ENCODE measurements at regions not wholly inside any gene's neighbourhood (a gene's known extent, or its start where the extent isn't known, plus 50 kb on each side); places are given as distances from the start of the nearest gene placed in this dataset. TPM values are rescaled to one million over a fixed set of nuclear protein-coding genes. Genes with fewer than 3 reads are reported as not detected.

GRCh38 chr15:25493823-25494526 is 55.2 kb upstream of the UBE3A start:
- peaks cover 7 to 30% (median 20%) of the 10 kb centered on the region in 7 donors for H3K9me3 Mint-ChIP-seq
- Histone ChIP-seq H3K9me3 (replicated peaks in 1 of 2; ENCODE audit: control insufficient read depth in 1 of 2, insufficient read depth in 1 of 2, low read length in 2 of 2) (peaks cover 13 to 31% of the 10 kb centered on the region in 2 donors), H3K4me2 (replicated peaks; ENCODE audit: extremely low read depth, low read length, poor library complexity, severe bottlenecking) (no peak overlapping the region), H2AFZ (ENCODE audit: insufficient read depth, low read depth, low read length, poor library complexity, severe bottlenecking) (no peak overlapping the region), H3K36me3 (replicated peaks in 1 of 2; ENCODE audit: control insufficient read depth in 1 of 2, insufficient read depth in 2 of 2, low read length in 2 of 2) (no peaks in the 10 kb centered on the region), H3K27me3 (ENCODE audit: control insufficient read depth in 2 of 2, insufficient read depth in 2 of 2, low read length in 2 of 2) (no peaks in the 10 kb centered on the region), H4K20me1 (ENCODE audit: insufficient read depth, low read length) (no peaks in the 10 kb centered on the region), H3K27ac (ENCODE audit: low read depth in 1 of 2, low read length in 2 of 2) (no peak overlapping the region), H3K79me2 (ENCODE audit: insufficient read depth, low read length) (no peaks in the 10 kb centered on the region), H3K9ac (ENCODE audit: insufficient read depth, low read length, poor library complexity, severe bottlenecking) (no peak overlapping the region), H3K4me1 (ENCODE audit: control insufficient read depth in 1 of 2, insufficient read depth in 2 of 2, low read length in 2 of 2) (no peaks in the 10 kb centered on the region), H3K4me3 (replicated peaks in 1 of 3; ENCODE audit: low read depth in 2 of 3, low read length in 3 of 3) (no peak overlapping the region)
- intact Hi-C loops (cut with micrococcal nuclease): no loop called here
- no peaks in the 10 kb centered on the region for H3K36me3 Mint-ChIP-seq
- TF ChIP-seq CTCF (IDR thresholded peaks at IDR 0.05): no peak
- H3K27ac Mint-ChIP-seq: no peak overlapping the region
- DNase-seq: no peak
- no peaks in the 10 kb centered on the region for H3K4me1 Mint-ChIP-seq
- WGBS (ENCODE audit: insufficient coverage): 70% methylated on average over 2 of the region's 2 CpGs
- no peaks in the 10 kb centered on the region for H3K27me3 Mint-ChIP-seq (ENCODE audit: low read depth in 3 of 3)
- H3K4me3 Mint-ChIP-seq: no peak overlapping the region

- no peak overlapping the region for H3K9ac ChIP-seq (ENCODE audit: insufficient read depth, low read length, poor library complexity, severe bottlenecking)
- no peaks in the 10 kb centered on the region for H3K4me1 ChIP-seq (ENCODE audit: control insufficient read depth in 1 of 2, insufficient read depth in 2 of 2, low read length in 2 of 2)
- Mint-ChIP-seq H3K27me3 (ENCODE audit: low read depth in 3 of 3) (no peaks in the 10 kb centered on the region), H3K4me3 (no peak overlapping the region), H3K4me1 (no peaks in the 10 kb centered on the region), H3K9me3 (peaks cover 7 to 35% (median 22%) of the 10 kb centered on the region in 7 donors), H3K27ac (no peak overlapping the region), H3K36me3 (no peaks in the 10 kb centered on the region)
- H2AFZ ChIP-seq (ENCODE audit: insufficient read depth, low read depth, low read length, poor library complexity, severe bottlenecking): no peak overlapping the region
- H4K20me1 ChIP-seq (ENCODE audit: insufficient read depth, low read length): no peaks in the 10 kb centered on the region
- H3K36me3 ChIP-seq (replicated peaks in 1 of 2; ENCODE audit: control insufficient read depth in 1 of 2, insufficient read depth in 2 of 2, low read length in 2 of 2): no peaks in the 10 kb centered on the region
- H3K27me3 ChIP-seq (ENCODE audit: control insufficient read depth in 2 of 2, insufficient read depth in 2 of 2, low read length in 2 of 2): no peaks in the 10 kb centered on the region
- no peaks in the 10 kb centered on the region for H3K79me2 ChIP-seq (ENCODE audit: insufficient read depth, low read length)
- intact Hi-C loops (cut with micrococcal nuclease): no loop called here
- no peak for DNase-seq
- H3K27ac ChIP-seq (ENCODE audit: low read depth in 1 of 2, low read length in 2 of 2): no peak overlapping the region
- no peak for TF ChIP-seq CTCF (IDR thresholded peaks at IDR 0.05)
- H3K4me2 ChIP-seq (replicated peaks; ENCODE audit: extremely low read depth, low read length, poor library complexity, severe bottlenecking): no peak overlapping the region
- peaks cover 17 to 33% of the 10 kb centered on the region in 2 donors for H3K9me3 ChIP-seq (replicated peaks in 1 of 2; ENCODE audit: control insufficient read depth in 1 of 2, insufficient read depth in 1 of 2, low read length in 2 of 2)
- H3K4me3 ChIP-seq (replicated peaks in 1 of 3; ENCODE audit: low read depth in 2 of 3, low read length in 3 of 3): no peak overlapping the region
Measured at GRCh38 chr15:25492315-25492714, 53.5 kb upstream of the UBE3A start.

Small RNAs in the stretch of these regions (small RNA-seq; reads per million reads assigned to genes)
- gene AC023449.1 (ENCODE audit: insufficient read length, low read depth): not detected

All from CD14-positive monocyte (primary cell).